ENCODE measurements at regions not wholly inside any gene's neighbourhood (a gene's known extent, or its start where the extent isn't known, plus 50 kb on each side); places are given as distances from the start of the nearest gene placed in this dataset.

GRCh38 chr5:57552033-57552432 lies 69.4 kb upstream of the ACTBL2 start:
- POLR2A ChIA-PET: no interaction called here
- H3K4me3 ChIP-seq (ENCODE audit: low read depth in 2 of 2, low read length in 2 of 2): no peak overlapping the region
- no TSS peak for BruUV-seq (replicated peaks)
- CTCF ChIA-PET: no interaction called here
- no peaks in the 10 kb centered on the region for H3K27me3 ChIP-seq (ENCODE audit: control insufficient read depth, insufficient read depth, low read length)
- DNase-seq (ENCODE audit: low read depth, low spot score): no peak
- H3K36me3 ChIP-seq (ENCODE audit: control insufficient read depth, insufficient read depth, low read length): no peaks in the 10 kb centered on the region
- H3K27ac ChIP-seq (ENCODE audit: low read length): no peak overlapping the region
- in situ Hi-C loops (cut with HindIII; ENCODE audit: low pct_unique_long_range_greater_than_20kb, low sequenced_read_pairs): no loop called here
- no peaks in the 10 kb centered on the region for H3K9me3 ChIP-seq (ENCODE audit: control insufficient read depth, insufficient read depth, low read depth, low read length)
- H3K4me1 ChIP-seq (ENCODE audit: control insufficient read depth, insufficient read depth, low read length): no peaks in the 10 kb centered on the region
- intact Hi-C loops (cut with micrococcal nuclease; ENCODE audit: unreplicated experiment): no loop called here
- ATAC-seq: no peak
- TF ChIP-seq CTCF (IDR thresholded peaks at IDR 0.05): no peak
- TF ChIP-seq REST (IDR thresholded peaks at IDR 0.05; ENCODE audit: insufficient read depth in 1 of 2, low read depth in 2 of 2, low read length in 1 of 2): no peak
- TF ChIP-seq POLR2AphosphoS5 (IDR thresholded peaks at IDR 0.05; ENCODE audit: low read depth, low read length): no peak
- TF ChIP-seq SIN3A (IDR thresholded peaks at IDR 0.05; ENCODE audit: borderline replicate concordance, insufficient read depth, low read depth, low read length): no peak
- no peak for TF ChIP-seq TCF7L2 (IDR thresholded peaks at IDR 0.05; ENCODE audit: low read depth, low read length)

- no peaks in the 10 kb centered on the region for H3K36me3 ChIP-seq (ENCODE audit: control insufficient read depth, insufficient read depth, low read length)
- DNase-seq (ENCODE audit: low read depth, low spot score) (no peak), ATAC-seq (no peak)
- no peak overlapping the region for H3K27ac ChIP-seq (ENCODE audit: low read length)
- no peak overlapping the region for H3K4me3 ChIP-seq (ENCODE audit: low read depth in 2 of 2, low read length in 2 of 2)
- intact Hi-C loops (cut with micrococcal nuclease; ENCODE audit: unreplicated experiment): no loop called here
- BruUV-seq (replicated peaks): no TSS peak
- CTCF ChIA-PET: no interaction called here
- TF ChIP-seq SIN3A (IDR thresholded peaks at IDR 0.05; ENCODE audit: borderline replicate concordance, insufficient read depth, low read depth, low read length) (no peak), POLR2AphosphoS5 (IDR thresholded peaks at IDR 0.05; ENCODE audit: low read depth, low read length) (no peak), TCF7L2 (IDR thresholded peaks at IDR 0.05; ENCODE audit: low read depth, low read length) (no peak)
- no peaks in the 10 kb centered on the region for H3K4me1 ChIP-seq (ENCODE audit: control insufficient read depth, insufficient read depth, low read length)
- no peaks in the 10 kb centered on the region for H3K9me3 ChIP-seq (ENCODE audit: control insufficient read depth, insufficient read depth, low read depth, low read length)
- in situ Hi-C loops (cut with HindIII; ENCODE audit: low pct_unique_long_range_greater_than_20kb, low sequenced_read_pairs): no loop called here
- POLR2A ChIA-PET: no interaction called here
- H3K27me3 ChIP-seq (ENCODE audit: control insufficient read depth, insufficient read depth, low read length): no peaks in the 10 kb centered on the region
These were observed 68.6 kb upstream of the ACTBL2 start for GRCh38 chr5:57551251-57551650.

GRCh38 chr5:57550132-57550531 lies 67.5 kb upstream of the ACTBL2 start:
- Histone ChIP-seq H3K27ac (ENCODE audit: low read length) (no peak overlapping the region), H3K9me3 (ENCODE audit: control insufficient read depth, insufficient read depth, low read depth, low read length) (no peaks in the 10 kb centered on the region), H3K4me1 (ENCODE audit: control insufficient read depth, insufficient read depth, low read length) (no peaks in the 10 kb centered on the region), H3K36me3 (ENCODE audit: control insufficient read depth, insufficient read depth, low read length) (no peaks in the 10 kb centered on the region), H3K27me3 (ENCODE audit: control insufficient read depth, insufficient read depth, low read length) (no peaks in the 10 kb centered on the region), H3K4me3 (ENCODE audit: low read depth in 2 of 2, low read length in 2 of 2) (no peak overlapping the region)
- ATAC-seq (no peak), DNase-seq (ENCODE audit: low read depth, low spot score) (no peak)
- ChIA-PET CTCF (no interaction called here), POLR2A (no interaction called here)
- intact Hi-C loops (cut with micrococcal nuclease; ENCODE audit: unreplicated experiment) (no loop called here), in situ Hi-C loops (cut with HindIII; ENCODE audit: low pct_unique_long_range_greater_than_20kb, low sequenced_read_pairs) (no loop called here)
- TF ChIP-seq CTCF (IDR thresholded peaks at IDR 0.05): no peak
- TF ChIP-seq TCF7L2 (IDR thresholded peaks at IDR 0.05; ENCODE audit: low read depth, low read length): no peak
- no peak for TF ChIP-seq POLR2AphosphoS5 (IDR thresholded peaks at IDR 0.05; ENCODE audit: low read depth, low read length)
- TF ChIP-seq SIN3A (IDR thresholded peaks at IDR 0.05; ENCODE audit: borderline replicate concordance, insufficient read depth, low read depth, low read length): no peak
- TF ChIP-seq REST (IDR thresholded peaks at IDR 0.05; ENCODE audit: insufficient read depth in 1 of 2, low read depth in 2 of 2, low read length in 1 of 2): no peak
- BruUV-seq (replicated peaks): no TSS peak

Measured in Panc1 (cell line).